Body of pancreas (tissue), 4 donors: ENCODE measurements at regions not wholly inside any gene's neighbourhood (a gene's known extent, or its start where the extent isn't known, plus 50 kb on each side); places are given as distances from the start of the nearest gene placed in this dataset.

Source experiments
- ATAC-seq: fragments of 150-250 bp; one replicate; pipeline ENCODE4 v1.9.1; 2016
- DNase-seq, 4 donors: peaks; one replicate each; pipeline ENCODE4 v3.0.0-alpha.2; 2019
- H3K27ac ChIP-seq, 4 donors: fragments of 200-600 bp; sonication (generic); 1 replicate in 3 of 4; 2 replicates in 1 of 4; pipeline versions ENCODE4 v1.5.1 to v1.6.1; 2016 to 2019; ENCODE audit warnings: mild to moderate bottlenecking in 1 of 4, mixed read lengths in 1 of 4, moderate library complexity in 1 of 4
- H3K27me3 ChIP-seq, 2 donors: fragments of 200-600 bp; sonication (generic); one replicate each; pipeline ENCODE4 v1.6.0; 2016; ENCODE audit warnings: mild to moderate bottlenecking in 1 of 2
- H3K36me3 ChIP-seq, 2 donors: fragments of 200-600 bp; sonication (generic); replicated peaks in 1 of 2; 2 replicates each; pipeline ENCODE4 v1.5.1; 2016; ENCODE audit warnings: low read depth in 2 of 2; ENCODE audit not compliant: insufficient read depth in 1 of 2
- H3K4me1 ChIP-seq: fragments of 200-600 bp; sonication (generic); one replicate; pipeline ENCODE4 v1.6.0; 2016
- H3K4me3 ChIP-seq, 2 donors: fragments of 200-600 bp; sonication (generic); 1 replicate in 1 of 2; 2 replicates in 1 of 2; pipeline ENCODE4 v1.5.1; 2016 to 2019
- H3K9me3 ChIP-seq, 3 donors: fragments of 200-600 bp; sonication (generic); 1 replicate in 2 of 3; 2 replicates in 1 of 3; pipeline ENCODE4 v1.5.1; 2016
- POLR2A ChIP-seq, 3 donors: fragments of 450-650 bp; IDR thresholded peaks; one replicate each; pipeline ENCODE4 v1.6.1; 2016; ENCODE audit warnings: antibody characterized with exemption in 3 of 3, mild to moderate bottlenecking in 2 of 3
- WGBS, 2 donors: methylation state at CpG; one replicate each; pipeline ENCODE4 v1.1.5; 2017; 5-methylcytosine and 5-hydroxymethylcytosine counted together
- intact Hi-C: fragments of 100-400 bp; cut with DNase I; formaldehyde crosslinking; loops from one replicate; pipeline ENCODE4 v1.15.1; 2023
- TF ChIP-seq, protein P1 (sequence below), 7 experiments: fragments of 450-650 bp in 4 of 7; fragments of 200-600 bp in 3 of 7; sonication (generic) in 3 of 7; IDR thresholded peaks; one replicate each; pipeline ENCODE4 v1.5.1; 2016 to 2019; ENCODE audit warnings: antibody characterized with exemption in 7 of 7

DNA sequence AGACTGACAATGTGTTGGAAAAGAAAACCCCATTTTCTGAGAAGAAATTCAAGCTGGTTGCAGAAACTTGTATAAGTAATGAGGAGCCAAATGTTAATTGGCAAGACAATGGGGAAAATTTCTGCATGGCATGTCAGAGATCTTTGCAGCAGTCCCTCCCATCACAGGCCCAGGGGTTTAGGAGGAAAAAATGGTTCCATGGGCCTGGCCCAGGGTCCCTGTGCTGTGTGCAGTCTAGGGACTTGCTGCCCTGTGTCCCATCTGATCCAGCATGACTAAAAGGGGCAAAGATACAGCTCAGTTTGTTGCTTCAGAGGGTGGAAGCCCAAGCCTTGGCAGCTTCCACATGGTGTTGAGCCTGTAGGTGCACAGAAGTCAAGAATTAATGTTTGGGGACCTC is 440.3 kb upstream of the TPK1 start:
- DNase-seq (no peak), ATAC-seq (no peak)
- intact Hi-C loops, result no loop called here
- no peaks in the 10 kb centered on the region for H3K4me1 ChIP-seq
- H3K27ac ChIP-seq, result no peak overlapping the region
- no peak overlapping the region for H3K4me3 ChIP-seq
- TF ChIP-seq, protein P1, sequence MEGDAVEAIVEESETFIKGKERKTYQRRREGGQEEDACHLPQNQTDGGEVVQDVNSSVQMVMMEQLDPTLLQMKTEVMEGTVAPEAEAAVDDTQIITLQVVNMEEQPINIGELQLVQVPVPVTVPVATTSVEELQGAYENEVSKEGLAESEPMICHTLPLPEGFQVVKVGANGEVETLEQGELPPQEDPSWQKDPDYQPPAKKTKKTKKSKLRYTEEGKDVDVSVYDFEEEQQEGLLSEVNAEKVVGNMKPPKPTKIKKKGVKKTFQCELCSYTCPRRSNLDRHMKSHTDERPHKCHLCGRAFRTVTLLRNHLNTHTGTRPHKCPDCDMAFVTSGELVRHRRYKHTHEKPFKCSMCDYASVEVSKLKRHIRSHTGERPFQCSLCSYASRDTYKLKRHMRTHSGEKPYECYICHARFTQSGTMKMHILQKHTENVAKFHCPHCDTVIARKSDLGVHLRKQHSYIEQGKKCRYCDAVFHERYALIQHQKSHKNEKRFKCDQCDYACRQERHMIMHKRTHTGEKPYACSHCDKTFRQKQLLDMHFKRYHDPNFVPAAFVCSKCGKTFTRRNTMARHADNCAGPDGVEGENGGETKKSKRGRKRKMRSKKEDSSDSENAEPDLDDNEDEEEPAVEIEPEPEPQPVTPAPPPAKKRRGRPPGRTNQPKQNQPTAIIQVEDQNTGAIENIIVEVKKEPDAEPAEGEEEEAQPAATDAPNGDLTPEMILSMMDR (IDR thresholded peaks at IDR 0.05), result no peak
- H3K36me3 ChIP-seq, result no peaks in the 10 kb centered on the region
- H3K9me3 ChIP-seq, result peaks cover 0 to 12% (median 0%) of the 10 kb centered on the region in 3 donors
- H3K27me3 ChIP-seq, result no peaks in the 10 kb centered on the region

DNA sequence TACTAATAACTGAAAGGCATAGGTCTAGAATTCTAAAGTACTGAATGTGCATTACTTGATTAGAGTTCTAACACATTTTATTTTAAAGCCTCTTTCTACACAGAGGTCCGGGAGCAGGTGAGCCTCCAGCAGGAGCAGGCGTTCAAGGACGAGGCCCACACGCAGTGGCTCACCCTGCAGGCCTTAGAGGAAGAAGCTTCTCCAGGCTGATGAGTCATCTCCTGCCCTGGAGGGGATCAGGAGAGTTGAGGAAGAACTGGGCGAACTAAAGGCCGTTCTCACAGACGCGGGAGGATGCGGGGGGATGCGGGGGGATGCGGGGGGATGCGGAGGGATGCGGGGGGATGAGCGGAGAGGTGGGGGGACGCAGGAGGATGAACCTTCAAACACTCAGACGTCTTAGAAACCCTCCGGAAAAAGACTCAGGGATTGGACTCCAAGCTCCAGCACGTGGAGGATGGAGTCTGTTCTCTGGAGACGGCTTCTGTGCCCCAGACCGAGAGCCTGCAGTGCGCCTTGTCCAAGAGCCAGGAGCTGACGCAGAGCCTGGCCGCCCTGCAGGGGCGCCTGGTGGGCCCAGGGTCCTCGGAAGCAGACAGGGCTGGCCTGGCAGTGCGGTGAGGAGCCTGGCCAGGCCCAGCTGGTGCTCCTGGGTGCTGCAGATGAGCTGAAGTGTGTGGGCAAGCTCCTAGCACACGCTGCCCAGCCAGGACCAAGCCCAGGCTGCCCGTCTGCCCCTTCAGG is 433.7 kb upstream of the TPK1 start:
- no peak overlapping the region for H3K27ac ChIP-seq
- DNase-seq, result no peak
- 72 to 75% methylated on average over 25 to 28 of the region's 28 CpGs for WGBS, 2 donors
- H3K9me3 ChIP-seq, result no peaks in the 10 kb centered on the region
- no peaks in the 10 kb centered on the region for H3K36me3 ChIP-seq
- H3K4me3 ChIP-seq, result no peak overlapping the region
- intact Hi-C loops, result no loop called here
- TF ChIP-seq, protein P1 (IDR thresholded peaks at IDR 0.05), result no peak
- TF ChIP-seq POLR2A (IDR thresholded peaks at IDR 0.05), result no peak
- no peaks in the 10 kb centered on the region for H3K4me1 ChIP-seq
- no peaks in the 10 kb centered on the region for H3K27me3 ChIP-seq
- ATAC-seq, result no peak

DNA sequence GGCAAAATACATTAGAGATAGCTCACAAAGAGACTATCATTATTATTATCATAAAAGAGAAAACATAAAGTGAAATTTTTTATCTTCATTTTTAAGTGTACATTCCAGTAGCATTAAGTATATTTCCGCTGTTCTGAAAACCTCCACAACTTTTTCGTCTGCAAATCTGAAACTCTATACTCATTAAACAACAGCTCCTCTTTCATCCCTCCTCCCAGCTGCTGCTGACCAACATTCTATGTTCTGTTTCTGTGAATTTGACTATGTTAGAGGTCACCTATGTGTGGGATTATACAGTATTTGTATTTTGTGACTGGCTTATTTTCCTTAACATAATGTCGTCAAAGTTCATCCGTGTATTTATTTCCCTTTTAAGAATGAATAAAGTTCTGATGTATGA is 429.3 kb upstream of the TPK1 start:
- TF ChIP-seq, protein P1 (IDR thresholded peaks at IDR 0.05), result no peak
- TF ChIP-seq POLR2A (IDR thresholded peaks at IDR 0.05), result no peak
- H3K4me1 ChIP-seq, result no peaks in the 10 kb centered on the region
- intact Hi-C loops, result no loop called here
- DNase-seq (no peak), ATAC-seq (no peak)
- H3K4me3 ChIP-seq, result no peak overlapping the region
- no peak overlapping the region for H3K27ac ChIP-seq
- no peaks in the 10 kb centered on the region for H3K27me3 ChIP-seq
- 59 to 71% methylated on average over 4 of the region's 4 CpGs for WGBS, 2 donors
- no peaks in the 10 kb centered on the region for H3K36me3 ChIP-seq
- no peaks in the 10 kb centered on the region for H3K9me3 ChIP-seq

DNA sequence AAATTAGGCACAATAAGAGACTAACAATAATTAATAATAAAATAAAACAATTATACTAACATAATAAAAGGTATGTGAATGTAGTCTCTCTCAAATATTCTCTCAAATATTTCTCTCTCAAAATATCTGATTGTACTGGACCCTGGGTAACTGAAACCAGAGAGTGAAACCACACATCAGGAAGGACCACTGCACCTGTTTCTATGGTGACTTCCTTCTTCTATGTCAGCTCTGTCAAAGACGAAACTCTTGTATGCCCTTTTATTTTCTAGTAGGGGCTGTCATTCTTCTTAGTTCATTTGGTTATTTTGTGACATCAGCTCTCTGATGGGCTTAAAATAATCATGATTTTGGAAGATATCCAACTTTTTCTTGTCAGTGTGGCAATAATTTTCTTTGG is 428.0 kb upstream of the TPK1 start:
- no peaks in the 10 kb centered on the region for H3K9me3 ChIP-seq
- no peaks in the 10 kb centered on the region for H3K27me3 ChIP-seq
- no peak for DNase-seq
- ATAC-seq, result no peak
- no peaks in the 10 kb centered on the region for H3K4me1 ChIP-seq
- no peak overlapping the region for H3K27ac ChIP-seq
- WGBS, 2 donors, result 0 to 33% methylated on average over 1 of the region's 1 CpG
- TF ChIP-seq POLR2A (IDR thresholded peaks at IDR 0.05), result no peak
- TF ChIP-seq, protein P1 (IDR thresholded peaks at IDR 0.05), result no peak
- no peak overlapping the region for H3K4me3 ChIP-seq
- H3K36me3 ChIP-seq, result no peaks in the 10 kb centered on the region
- intact Hi-C loops, result no loop called here

DNA sequence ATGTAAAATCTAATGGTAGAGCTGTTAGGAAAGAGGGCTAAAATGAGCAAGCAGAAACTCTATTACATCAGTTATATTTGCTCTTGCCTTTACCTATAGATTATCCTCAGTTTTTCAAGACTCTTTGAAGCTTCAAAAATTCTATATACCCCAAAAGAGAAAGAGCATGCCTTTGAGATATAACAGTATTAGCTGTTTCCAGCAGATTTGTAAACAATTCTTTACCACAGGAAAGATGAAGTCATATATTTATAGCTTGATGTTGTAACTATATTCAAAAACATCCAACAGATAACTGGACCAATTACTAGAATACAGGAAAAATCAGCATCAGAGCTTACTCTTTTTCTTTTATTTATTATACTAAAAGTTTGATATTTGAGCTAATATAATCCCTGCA is 416.2 kb upstream of the TPK1 start:
- Histone ChIP-seq H3K27ac (no peak overlapping the region), H3K9me3 (no peaks in the 10 kb centered on the region), H3K36me3 (no peaks in the 10 kb centered on the region), H3K4me3 (no peak overlapping the region), H3K27me3 (no peaks in the 10 kb centered on the region), H3K4me1 (no peaks in the 10 kb centered on the region)
- intact Hi-C loops, result no loop called here
- DNase-seq (no peak), ATAC-seq (no peak)
- TF ChIP-seq POLR2A (IDR thresholded peaks at IDR 0.05), result no peak
- TF ChIP-seq, protein P1 (IDR thresholded peaks at IDR 0.05), result no peak
